ENCODE measurements at regions not wholly inside any gene's neighbourhood (a gene's known extent, or its start where the extent isn't known, plus 50 kb on each side); places are given as distances from the start of the nearest gene placed in this dataset.
"Not testable (repeated sequence)": the region's sequence is repeated elsewhere in the genome, so short reads cannot be mapped to it uniquely, and the experiment has no call there.

DNA sequence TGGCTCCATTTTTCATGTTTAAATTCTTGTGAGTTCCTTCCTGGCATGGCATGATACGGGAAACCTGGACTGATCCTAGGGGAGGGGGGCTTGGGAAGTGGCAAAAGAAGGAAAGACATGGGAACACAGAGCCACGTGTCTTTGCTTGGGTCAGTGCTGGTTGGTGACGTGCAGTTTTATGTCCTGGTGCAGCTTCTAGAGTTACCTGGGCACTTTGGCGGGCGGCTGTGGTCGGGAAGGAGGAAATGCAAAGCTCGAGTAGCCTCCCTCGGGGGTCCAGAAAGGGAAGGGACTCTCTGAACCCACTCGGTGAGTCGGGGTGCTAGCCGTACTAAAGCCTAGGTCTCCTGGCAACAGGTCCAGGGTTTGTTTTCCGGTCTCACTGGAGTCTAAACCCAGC lies 94.6 kb downstream of the APOB start:
- DNase-seq (ENCODE audit: low spot score) (no peak), ATAC-seq (ENCODE audit: low FRiP score) (no peak)
- TF ChIP-seq, protein P1, sequence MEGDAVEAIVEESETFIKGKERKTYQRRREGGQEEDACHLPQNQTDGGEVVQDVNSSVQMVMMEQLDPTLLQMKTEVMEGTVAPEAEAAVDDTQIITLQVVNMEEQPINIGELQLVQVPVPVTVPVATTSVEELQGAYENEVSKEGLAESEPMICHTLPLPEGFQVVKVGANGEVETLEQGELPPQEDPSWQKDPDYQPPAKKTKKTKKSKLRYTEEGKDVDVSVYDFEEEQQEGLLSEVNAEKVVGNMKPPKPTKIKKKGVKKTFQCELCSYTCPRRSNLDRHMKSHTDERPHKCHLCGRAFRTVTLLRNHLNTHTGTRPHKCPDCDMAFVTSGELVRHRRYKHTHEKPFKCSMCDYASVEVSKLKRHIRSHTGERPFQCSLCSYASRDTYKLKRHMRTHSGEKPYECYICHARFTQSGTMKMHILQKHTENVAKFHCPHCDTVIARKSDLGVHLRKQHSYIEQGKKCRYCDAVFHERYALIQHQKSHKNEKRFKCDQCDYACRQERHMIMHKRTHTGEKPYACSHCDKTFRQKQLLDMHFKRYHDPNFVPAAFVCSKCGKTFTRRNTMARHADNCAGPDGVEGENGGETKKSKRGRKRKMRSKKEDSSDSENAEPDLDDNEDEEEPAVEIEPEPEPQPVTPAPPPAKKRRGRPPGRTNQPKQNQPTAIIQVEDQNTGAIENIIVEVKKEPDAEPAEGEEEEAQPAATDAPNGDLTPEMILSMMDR (IDR thresholded peaks at IDR 0.05) = no peak

DNA sequence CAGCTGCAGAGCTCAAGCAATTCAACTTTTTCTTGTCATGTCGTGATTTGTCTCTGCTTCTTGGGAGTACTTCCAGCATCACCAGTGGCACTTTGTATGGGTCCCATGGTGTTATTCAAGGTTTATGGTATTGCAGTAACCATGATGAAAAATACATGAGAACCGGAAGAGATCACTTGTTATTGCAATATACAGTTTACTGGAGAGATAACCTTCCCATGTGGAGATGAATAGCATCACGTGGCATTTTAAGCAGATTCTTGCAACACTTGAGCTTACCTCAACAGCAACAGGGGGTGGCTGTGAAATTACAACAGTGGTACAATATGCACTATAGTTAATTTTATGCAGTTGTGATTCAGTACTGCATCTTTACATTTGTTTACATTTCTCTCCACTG lies 97.4 kb downstream of the APOB start:
- DNase-seq (ENCODE audit: low spot score) = no peak
- ATAC-seq (ENCODE audit: low FRiP score) = no peak
- TF ChIP-seq, protein P1 (IDR thresholded peaks at IDR 0.05) = no peak

DNA sequence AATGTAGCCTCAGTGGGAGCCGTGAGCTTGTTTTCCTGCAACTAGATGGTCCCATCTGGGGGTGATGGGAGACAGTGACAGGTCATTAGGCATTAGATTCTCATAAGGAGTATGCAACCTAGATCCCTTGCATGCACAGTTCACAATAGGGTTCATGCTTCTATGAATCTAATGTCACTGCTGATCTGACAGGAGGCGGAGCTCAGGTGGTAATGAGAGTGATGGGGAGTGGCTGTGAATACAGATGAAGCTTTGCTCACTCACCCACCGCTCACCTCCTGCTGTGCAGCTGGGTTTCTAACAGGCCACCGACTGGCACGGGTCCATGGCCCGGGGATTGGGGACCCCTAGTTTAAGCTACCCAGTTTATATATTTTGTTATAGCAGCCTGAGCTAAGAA lies 100.2 kb downstream of the APOB start:
- not testable (repeated sequence) for ATAC-seq (ENCODE audit: low FRiP score); DNase-seq (ENCODE audit: low spot score)

DNA sequence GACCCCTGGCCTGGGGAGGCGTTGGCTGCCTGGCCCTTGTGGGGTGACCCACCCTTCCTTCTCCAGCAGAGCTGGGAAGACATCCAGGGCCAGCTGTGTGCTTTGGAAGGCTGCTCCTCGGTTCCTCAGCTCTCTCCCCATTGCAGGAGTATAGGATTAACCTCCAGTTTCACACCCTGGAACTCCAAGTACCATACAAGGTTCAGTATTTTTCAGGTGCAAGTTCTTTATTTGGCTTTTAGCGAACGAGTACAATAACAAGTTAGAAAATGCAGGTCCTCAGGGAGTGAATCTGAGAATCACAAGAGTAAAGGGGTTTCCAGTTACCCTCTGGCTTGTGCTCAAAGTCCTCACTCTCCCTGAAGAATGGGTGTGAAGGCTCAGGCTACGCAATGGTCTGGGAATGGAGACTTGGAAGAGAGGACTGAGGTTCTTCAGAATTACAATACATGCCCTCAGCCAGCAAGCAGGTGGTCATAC lies 101.2 kb downstream of the APOB start:
- no peak for DNase-seq (ENCODE audit: low spot score)
- no peak for ATAC-seq (ENCODE audit: low FRiP score)
- TF ChIP-seq, protein P1 (IDR thresholded peaks at IDR 0.05) = no peak

DNA sequence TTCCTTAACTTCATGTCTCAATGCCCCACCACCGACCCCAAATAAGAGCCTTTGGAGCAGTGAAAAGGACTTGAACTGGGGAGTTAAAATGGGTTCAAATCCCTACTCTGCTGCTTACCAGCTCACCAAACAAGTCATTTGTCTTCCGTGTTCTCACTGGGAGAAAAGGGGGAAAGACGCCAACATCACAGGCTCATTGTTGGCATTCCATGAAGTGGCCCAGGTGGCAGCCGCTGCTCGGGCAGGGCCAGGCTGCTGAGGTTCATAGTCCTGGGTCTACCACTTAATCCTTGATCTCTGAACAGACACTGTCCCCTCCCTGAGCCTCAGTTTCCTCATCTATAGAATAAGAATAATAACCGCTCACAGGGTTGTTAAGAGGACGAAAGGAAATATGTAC lies 103.0 kb downstream of the APOB start:
- TF ChIP-seq, protein P1 (IDR thresholded peaks at IDR 0.05) = no peak
- no peak for DNase-seq (ENCODE audit: low spot score)
- no peak for ATAC-seq (ENCODE audit: low FRiP score)

DNA sequence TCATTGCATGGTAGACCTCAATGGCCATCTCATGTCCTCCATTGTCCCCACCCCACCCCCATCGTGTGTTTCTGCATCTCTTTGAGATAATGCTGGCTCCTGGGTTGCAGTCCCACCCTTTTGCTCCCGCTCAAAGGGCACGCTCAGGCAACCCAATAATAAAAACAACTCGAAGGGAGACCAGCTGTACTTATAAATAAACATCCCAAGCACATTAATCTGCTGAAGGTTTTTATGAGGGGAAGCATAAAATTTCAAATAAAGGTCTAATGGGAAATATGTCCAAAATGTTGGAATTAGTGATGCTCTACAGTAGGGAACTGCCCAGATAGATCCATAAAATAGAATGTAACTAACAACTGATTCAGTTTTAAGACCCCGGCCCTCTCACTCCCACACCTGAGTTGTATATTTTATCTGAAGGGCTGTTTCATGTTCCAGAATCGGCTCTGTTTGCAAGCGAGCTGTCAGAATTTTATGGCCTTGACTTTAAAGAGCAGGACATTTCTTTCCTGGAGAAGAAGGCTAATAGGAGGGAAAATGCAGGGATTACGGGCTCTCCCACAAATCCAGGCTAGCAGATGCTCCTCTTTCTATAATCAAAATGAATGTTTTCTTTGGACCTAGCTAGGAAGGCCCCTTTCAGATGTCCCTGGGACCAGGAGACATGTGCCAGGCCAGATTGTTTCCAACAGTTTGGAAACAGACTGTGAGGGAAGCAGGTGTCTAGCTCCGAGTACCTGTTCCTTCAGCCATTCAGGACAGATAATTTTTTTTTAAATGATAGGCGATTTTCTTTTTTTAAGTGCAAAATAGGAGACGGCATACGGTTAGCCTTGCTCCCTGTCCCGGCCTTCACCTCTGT lies 103.7 kb downstream of the APOB start:
- TF ChIP-seq, protein P1 (IDR thresholded peaks at IDR 0.05) = no peak
- ATAC-seq (ENCODE audit: low FRiP score) (no peak), DNase-seq (ENCODE audit: low spot score) (no peak)

DNA sequence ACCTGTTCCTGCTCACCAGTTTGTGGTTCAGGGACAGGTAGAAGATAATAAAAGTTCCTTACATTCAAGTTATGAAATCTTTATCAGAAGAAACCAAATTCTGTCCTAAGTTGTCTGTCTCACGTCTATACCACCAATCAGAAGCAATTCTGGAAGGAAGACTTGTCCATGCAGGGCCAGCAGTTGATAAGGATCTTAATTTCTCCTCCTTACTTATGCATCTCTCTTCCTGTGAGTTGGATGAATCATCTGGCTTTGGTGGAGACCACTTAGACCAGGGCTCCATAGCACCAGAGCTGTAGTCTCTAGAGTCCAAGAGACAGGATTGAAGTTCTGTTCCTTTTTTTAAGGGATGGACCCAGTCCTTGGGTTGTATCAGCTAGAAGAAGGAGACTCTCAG lies 106.5 kb downstream of the APOB start:
- TF ChIP-seq, protein P1 (IDR thresholded peaks at IDR 0.05) = no peak
- ATAC-seq (ENCODE audit: low FRiP score) (no peak), DNase-seq (ENCODE audit: low spot score) (no peak)

All from omental fat pad (tissue), 3 donors.